ENCODE measurements at regions not wholly inside any gene's neighbourhood (a gene's known extent, or its start where the extent isn't known, plus 50 kb on each side); places are given as distances from the start of the nearest gene placed in this dataset.

- TF ChIP-seq MLX (CRISPR knock-in tag; IDR thresholded peaks at IDR 0.05) (no peak), GRHL2 (CRISPR knock-in tag; IDR thresholded peaks at IDR 0.05; ENCODE audit: insufficient replicate concordance, severe bottlenecking) (no peak), CTCF (IDR thresholded peaks at IDR 0.05) (no peak), JUN (CRISPR knock-in tag; IDR thresholded peaks at IDR 0.05) (no peak), E2F1 (CRISPR knock-in tag; IDR thresholded peaks at IDR 0.05) (no peak), CREB1 (CRISPR knock-in tag; IDR thresholded peaks at IDR 0.05) (no peak), ZNF232 (CRISPR knock-in tag; IDR thresholded peaks at IDR 0.05) (no peak), NFYB (CRISPR knock-in tag; conservative IDR thresholded peaks at IDR 0.05; ENCODE audit: low read depth) (no peak)
These were observed 166.9 kb downstream of the TNFSF18 start for GRCh38 chr1:172883844-172884243.
